GM18909 (cell line): ENCODE measurements at regions not wholly inside any gene's neighbourhood (a gene's known extent, or its start where the extent isn't known, plus 50 kb on each side); places are given as distances from the start of the nearest gene placed in this dataset.

Source experiments
- ATAC-seq: cut with Tn5 transposase; IDR thresholded peaks from one replicate; pipeline ENCODE4 v1.9.1; 2021; ENCODE audit warnings: mild to moderate bottlenecking; ENCODE audit not compliant: unreplicated experiment, poor library complexity

DNA sequence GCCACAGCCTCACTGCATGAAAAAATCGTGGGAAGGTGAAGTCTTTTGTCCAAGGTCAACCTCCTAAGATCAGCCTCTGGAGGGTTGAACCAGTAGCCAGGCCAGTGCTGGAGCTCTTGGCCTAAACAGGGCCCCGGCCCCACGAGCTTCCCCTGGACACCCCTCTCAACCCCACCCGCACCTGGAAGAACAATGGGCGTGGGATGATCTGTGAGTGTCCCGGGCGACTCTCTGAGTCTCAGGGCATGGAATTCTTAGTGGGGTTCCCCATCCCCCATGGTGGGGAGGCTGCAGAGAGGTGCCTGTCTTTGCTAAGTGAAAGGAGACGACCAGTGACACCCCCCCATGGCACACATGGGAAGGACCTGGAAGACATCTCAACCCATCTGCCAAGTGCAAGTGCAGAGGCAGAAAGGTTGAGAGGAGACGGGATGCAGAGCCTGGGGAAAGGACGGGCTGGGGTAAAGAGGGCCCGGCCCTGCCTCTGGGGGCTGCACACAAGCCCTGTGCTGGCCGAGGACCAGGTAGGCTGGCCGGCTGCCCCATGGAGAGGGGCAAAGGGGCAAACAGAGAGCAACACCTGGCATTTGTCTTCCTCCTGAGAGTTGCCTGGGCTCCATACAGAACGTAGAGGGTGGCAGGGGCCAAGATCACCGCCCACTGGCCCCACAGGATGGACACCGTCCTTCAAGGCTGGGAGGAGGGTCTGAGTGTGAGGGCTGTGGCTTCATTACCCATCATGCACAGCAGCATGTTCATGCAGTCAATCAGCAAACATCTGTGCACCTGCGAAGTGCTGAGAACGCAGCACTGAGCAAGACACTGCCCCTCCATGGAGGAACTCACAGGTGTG, 163.0 kb upstream of the PPP2R2D start:
- no peak for ATAC-seq

DNA sequence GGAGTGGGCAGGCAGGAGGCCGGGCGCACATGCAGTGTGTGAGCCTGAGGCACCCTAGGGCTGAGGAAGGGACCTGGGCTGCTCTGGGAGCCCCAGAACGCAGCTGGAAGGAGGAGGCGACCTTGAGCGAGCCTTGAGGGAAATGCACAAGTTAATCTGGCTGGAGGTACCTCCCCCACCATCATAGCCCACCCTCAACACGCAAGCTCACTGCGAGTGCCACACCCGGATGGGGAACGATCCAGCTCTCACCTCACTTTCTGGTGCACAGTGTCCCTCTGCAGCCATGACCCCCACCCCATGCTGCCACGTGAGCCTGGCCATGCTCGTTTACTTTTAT, 162.4 kb upstream of the PPP2R2D start:
- no peak for ATAC-seq

- ATAC-seq: no peak
These were observed 161.6 kb upstream of the PPP2R2D start for GRCh38 chr10:131739206-131739605.

DNA sequence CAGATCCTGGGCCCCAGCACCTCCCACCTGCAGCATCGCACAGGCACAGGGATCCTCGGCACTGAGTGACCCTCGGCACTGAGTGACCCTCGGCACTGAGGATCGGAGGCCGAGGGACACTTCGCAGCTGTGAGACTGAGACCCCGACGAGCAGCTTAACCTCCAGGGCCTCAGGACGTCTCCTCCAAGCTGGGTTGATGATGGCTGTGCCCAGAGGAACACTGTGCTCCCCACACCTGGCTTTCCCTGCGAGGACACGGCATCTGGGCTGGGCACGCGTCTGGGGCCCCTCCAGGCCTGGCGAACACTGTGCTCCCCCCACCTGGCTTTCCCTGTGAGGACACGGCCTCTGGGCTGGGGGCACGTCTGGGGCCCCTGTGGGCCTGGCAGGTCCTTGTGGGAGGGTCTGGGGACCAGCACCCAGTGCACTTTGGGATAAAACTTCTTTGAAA, 158.3 kb upstream of the PPP2R2D start:
- ATAC-seq: no peak

DNA sequence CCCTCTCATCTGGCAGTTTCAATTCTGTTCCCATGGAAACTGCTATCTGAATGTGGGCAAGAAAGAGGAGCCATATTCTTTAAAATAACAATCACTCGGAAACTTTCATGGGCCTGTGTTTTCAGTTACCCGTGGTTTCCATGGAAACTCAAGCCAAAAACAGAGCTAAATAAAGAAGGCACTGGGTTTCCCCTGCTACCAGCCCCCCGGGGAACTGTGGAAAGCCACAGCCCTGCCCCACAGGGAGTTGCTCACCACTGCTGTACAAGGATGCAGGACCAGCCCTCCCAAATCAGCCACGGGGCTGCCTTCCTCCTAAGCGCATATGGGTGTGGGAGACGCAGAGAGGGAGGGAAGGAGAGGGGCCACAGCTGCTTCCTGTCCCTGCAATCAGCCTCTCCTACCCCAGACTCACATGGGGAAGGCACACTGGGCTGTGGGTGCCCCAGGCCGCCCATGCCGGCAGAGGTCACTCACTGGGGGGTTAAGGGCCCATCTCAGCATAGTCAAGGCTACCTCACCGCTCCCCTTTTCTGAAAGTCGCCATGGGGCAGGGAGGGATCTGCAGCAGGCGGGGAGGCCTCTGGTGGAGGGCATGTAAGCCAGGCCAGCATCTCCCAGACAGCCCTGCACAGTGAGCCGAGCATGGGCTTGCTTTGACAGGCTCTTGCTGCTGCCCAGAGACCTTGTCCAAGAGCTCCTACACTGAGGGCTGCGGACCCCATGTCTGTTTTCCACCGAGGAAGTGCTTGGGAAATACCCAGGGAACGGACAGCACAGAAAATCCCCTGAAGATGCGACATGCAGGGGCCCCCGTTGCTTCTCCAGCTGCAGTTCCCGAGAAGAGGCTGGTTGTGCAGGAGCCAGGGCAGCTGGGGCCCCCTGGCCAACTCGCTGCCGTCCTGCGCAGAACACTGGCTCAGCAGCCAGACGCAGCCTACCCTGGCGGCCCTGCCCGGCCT, 157.3 kb upstream of the PPP2R2D start:
- ATAC-seq: peak; percentile 85

GRCh38 chr10:131744346-131744745, 156.5 kb upstream of the PPP2R2D start:
- no peak for ATAC-seq

GRCh38 chr10:131745591-131745990, 155.2 kb upstream of the PPP2R2D start:
- ATAC-seq: no peak

DNA sequence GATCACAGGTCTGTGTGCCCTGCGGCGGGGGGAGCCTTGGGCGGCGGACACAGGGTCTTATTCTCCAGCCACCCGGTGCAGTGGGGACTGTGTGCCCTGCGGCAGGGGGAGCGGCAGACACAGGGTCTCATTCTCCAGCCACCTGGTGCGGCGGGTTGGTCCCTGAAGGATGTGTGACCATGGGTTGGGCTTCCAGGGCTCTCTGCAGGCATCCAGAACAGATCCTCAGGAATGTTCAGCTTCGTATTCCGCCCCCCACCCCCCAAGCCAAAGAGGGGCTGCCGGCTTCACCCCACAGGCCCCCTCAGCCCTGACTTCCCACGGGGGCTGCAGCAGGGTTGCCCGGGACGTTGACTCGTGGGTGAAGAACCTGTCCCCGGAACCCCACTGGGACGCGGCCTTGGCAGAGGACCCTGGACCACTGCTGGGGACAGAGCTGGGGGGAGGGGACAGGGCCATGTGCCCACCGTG, 154.5 kb upstream of the PPP2R2D start:
- no peak for ATAC-seq

GRCh38 chr10:131746785-131747184, 154.0 kb upstream of the PPP2R2D start:
- ATAC-seq: no peak

GRCh38 chr10:131747251-131747650, 153.6 kb upstream of the PPP2R2D start:
- no peak for ATAC-seq

DNA sequence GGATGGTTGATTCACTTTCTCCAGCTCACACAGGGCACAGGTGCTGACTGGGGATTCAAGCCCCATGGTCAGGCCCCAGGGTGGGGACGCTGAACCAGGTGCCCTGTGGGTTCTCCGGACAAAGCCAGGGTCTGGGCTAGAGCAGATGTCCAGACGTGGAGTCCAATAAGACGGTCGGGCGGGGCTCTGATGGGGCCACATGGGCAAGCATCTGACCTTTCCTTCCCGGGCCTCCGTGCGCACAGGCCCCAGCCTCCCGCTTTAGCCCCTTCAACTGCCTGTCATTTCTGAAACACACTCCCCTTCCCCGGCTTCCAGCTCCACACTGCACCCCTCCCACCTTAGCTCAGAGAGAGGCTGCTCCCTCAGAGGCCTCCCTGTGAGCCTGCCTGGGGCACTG, 153.0 kb upstream of the PPP2R2D start:
- no peak for ATAC-seq

GRCh38 chr10:131748191-131748590, 152.6 kb upstream of the PPP2R2D start:
- ATAC-seq: no peak

DNA sequence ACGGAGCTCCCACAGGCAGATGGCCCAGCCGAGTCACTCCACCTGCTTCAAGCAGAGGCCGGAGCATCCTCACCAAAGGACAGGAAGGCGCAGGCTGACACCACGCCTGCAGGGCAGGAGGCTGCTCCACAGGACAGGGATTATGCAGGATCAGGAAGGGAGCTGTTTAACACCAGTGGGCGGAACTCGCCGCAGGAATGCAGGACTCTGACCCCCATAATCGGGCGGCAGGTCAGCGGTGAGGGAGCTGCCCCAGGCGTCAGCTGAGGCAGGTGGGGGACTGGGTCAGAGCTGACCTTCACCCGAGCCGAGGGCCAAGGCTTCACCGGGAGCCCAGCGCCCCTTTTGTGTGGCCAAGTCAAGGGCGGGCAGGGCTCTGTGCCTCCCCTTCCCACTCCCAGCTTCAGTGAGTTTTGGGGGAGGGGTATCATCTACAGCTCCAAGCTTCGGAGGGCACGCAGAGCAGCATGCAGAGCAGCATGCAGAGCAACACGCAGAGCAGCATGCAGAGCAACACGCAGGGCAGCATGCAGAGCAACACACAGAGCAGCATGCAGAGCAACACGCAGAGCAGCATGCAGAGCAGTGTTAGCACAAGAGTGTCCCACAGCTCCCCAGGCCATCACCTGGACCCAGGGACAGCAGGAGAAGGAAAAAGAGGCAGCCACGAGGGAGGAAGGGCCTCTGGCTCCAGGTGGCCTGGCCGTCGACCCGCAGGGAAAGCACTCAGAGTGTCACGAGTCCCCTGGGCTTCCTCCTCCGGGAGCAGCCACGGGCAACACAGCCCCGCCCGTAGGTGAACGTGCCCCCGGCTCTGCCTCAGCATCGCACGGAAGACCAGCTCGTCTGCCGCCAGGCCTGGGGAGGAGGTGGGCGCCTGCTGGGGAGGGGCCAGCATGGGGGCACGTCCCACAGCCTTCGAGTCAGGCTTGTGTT, 151.7 kb upstream of the PPP2R2D start:
- no peak for ATAC-seq

DNA sequence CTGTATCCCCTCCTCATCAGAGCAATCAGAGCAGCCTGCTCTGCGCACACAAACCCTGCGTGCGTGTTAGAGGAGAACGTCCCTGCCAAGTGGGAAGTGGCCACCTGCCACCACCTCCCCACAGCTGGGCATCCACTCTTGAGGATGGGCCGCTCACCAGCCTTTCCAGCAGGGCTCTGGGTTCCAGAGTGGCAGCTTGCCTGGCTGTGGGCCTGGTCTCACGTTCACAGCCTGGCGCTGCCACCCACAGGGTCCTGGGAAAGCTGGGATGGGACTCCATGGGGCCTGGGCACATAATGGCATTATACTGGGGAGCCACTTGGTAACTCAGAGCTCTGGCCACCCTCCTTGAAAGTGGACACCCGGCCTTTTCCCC, 151.1 kb upstream of the PPP2R2D start:
- no peak for ATAC-seq

DNA sequence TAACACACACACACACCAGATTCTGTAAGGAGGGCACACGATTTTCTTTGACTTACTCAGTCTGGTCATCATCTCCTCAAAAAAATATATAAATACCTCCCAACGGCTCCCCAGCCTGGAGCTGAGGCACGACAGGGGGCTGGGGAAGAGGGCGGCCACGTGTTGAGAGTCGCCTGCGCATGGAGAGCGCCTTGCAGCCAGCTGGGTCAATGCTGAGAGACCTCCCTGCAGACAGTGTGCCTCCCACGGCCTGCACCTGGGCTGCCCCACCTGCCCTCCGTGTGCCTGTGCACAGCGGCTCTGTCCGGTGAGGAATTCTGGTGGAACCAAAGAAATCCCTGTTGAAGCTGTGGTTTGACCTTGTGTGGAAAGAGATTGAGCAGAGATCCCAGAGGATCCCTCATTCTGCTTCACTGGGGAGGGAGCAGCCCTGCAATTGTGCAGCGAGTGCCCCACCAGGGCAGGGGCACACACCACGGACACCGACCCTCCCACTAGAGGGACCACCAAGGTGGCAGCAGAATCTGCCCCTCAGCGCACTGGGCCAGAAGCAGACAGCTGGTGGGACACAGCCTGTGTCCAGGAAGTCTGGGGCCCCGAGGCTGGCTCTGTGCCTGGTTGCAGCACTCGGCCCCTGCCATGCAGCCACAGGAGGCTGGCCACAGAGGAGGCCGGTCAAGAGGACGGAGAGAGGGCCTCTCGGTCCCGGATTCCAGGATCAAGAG, 150.5 kb upstream of the PPP2R2D start:
- no peak for ATAC-seq

DNA sequence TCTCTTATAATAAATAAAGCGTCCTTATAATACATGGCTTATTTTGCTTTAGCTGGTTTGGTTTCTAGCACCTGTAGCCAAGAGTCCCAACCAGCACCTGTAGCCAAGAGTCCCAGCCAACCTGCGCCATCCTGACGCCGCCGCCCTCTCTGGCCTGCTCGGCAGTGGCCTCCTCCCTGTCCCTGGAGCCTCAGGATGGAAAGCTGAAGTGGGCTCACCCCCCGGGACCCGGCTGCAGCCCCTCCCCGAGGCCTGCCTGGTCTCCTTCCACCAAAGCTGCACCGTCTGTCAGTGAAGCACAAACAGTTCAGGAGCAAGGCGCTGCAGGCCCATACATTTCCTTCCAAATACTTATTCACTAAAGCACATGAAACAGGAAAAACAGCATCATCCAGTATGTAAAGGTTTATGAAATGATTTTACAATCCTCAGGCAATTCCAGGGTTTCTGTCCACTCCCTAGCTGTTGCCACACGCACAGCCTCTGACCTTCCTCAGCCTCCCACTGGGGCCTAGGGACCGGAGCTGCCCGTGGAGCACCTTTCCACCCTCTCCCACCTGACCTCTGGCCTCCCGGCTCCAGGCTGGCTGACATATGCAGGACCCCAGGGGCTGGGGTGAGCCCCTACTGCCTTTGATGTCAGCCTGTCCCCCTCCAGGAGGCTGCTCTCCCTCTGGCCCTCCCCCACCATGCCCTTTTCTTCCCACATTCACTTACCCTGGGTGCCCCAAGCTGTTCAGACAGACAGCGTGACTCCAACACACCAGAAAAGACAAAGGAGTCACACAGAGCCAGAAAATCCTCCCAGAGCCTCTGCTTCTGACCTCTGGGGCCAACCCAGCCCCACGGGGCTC, 149.6 kb upstream of the PPP2R2D start:
- ATAC-seq: no peak

GRCh38 chr10:131751827-131752775, 148.7 kb upstream of the PPP2R2D start:
- ATAC-seq: no peak
